Spleen (tissue), 7 donors: ENCODE measurements at regions not wholly inside any gene's neighbourhood (a gene's known extent, or its start where the extent isn't known, plus 50 kb on each side); places are given as distances from the start of the nearest gene placed in this dataset.

Source experiments
- POLR2A ChIP-seq, 3 donors: fragments of 450-650 bp; IDR thresholded peaks; one replicate each; pipeline ENCODE4 v1.5.1; 2017; ENCODE audit warnings: antibody characterized with exemption in 3 of 3, mild to moderate bottlenecking in 1 of 3
- POLR2AphosphoS5 ChIP-seq, 3 donors: sonication (generic); formaldehyde crosslinking; IDR thresholded peaks; one replicate each; pipeline ENCODE4 v1.5.1; 2017; ENCODE audit warnings: antibody characterized with exemption in 3 of 3
- TF ChIP-seq, protein P1 (sequence below), 11 experiments: fragments of 200-600 bp in 7 of 11; fragments of 450-650 bp in 4 of 11; sonication (generic) in 4 of 11; IDR thresholded peaks in 8 of 11; conservative IDR thresholded peaks in 3 of 11; 1 replicate in 7 of 11; 2 replicates in 4 of 11; pipeline versions ENCODE4 v1.4.0 to v1.8.0; 2016 to 2021; ENCODE audit warnings: antibody characterized with exemption in 11 of 11, inconsistent platforms in 4 of 11, mild to moderate bottlenecking in 1 of 11
- donor health status: DM: no; HTN: no; CAD: no; lungs with moderate emphysema.
- donor health status: DM: no; HTN: no; CAD: no.
- donor health status: DM: no; HTN: no; CAD: no.

DNA sequence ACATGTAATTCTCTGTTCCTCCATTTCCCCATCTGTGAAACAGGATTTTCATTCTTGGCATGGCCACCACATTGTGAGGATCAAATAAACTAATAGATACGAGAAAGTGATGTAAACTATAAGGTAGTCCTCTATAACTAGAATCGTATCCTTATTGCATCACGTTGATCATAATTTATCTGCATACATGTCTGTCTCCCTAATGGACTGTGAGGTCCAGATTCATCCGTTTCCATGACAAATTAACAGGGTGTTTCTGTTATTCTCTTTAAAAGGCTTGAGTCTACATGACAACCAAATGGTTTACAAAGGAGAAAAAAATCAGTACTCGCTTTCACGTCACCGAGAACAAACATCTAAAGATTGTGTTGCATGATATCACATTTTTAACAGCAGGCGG, 53.0 kb downstream of the SST start:
- TF ChIP-seq POLR2A (IDR thresholded peaks at IDR 0.05): no peak
- TF ChIP-seq, protein P1, sequence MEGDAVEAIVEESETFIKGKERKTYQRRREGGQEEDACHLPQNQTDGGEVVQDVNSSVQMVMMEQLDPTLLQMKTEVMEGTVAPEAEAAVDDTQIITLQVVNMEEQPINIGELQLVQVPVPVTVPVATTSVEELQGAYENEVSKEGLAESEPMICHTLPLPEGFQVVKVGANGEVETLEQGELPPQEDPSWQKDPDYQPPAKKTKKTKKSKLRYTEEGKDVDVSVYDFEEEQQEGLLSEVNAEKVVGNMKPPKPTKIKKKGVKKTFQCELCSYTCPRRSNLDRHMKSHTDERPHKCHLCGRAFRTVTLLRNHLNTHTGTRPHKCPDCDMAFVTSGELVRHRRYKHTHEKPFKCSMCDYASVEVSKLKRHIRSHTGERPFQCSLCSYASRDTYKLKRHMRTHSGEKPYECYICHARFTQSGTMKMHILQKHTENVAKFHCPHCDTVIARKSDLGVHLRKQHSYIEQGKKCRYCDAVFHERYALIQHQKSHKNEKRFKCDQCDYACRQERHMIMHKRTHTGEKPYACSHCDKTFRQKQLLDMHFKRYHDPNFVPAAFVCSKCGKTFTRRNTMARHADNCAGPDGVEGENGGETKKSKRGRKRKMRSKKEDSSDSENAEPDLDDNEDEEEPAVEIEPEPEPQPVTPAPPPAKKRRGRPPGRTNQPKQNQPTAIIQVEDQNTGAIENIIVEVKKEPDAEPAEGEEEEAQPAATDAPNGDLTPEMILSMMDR (IDR thresholded peaks at IDR 0.05 in 8 of 11, conservative IDR thresholded peaks at IDR 0.05 in 3 of 11): no peak
- TF ChIP-seq POLR2AphosphoS5 (IDR thresholded peaks at IDR 0.05): no peak
